SH-SY5Y (cell line): ENCODE measurements at regions not wholly inside any gene's neighbourhood (a gene's known extent, or its start where the extent isn't known, plus 50 kb on each side); places are given as distances from the start of the nearest gene placed in this dataset.

Experiments used
- GATA2 ChIP-seq: IDR thresholded peaks from 2 replicates; pipeline ENCODE4 v1.6.1; 2011; ENCODE audit warnings: mild to moderate bottlenecking, low read depth, low read length
- GATA3 ChIP-seq: IDR thresholded peaks from 2 replicates; pipeline ENCODE4 v1.6.1; 2011; ENCODE audit warnings: low read depth, mild to moderate bottlenecking, low read length, moderate library complexity

DNA sequence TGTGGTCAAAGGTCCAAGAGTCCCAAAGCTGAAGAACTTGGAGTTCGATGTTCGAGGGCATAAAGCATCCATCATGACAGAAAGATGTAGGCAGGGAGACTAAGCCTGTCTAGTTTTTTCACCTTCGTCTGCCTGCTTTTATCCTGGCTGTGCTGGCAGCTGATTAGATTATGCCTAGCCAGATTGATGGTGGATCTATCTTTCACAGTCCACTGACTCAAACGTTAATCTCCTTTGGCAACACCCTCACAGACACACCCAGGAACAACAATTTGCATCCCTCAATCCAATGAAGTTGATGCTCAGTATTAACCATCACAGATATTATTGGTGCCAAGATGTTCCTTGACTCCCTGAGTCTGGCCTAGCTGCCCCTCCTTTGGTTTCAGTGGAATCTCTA is 530.8 kb upstream of the CLINT1 start:
- TF ChIP-seq GATA3 (no peak), GATA2 (no peak)

GRCh38 chr5:158388021-158388420 is 529.1 kb upstream of the CLINT1 start:
- TF ChIP-seq GATA3 (0 out of 2 replicates have a peak, but pooled peaks have one; percentile 63), GATA2 (peak; percentile 92)

- TF ChIP-seq GATA3 (no peak), GATA2 (no peak)
These were observed 528.6 kb upstream of the CLINT1 start for GRCh38 chr5:158387499-158387898.

DNA sequence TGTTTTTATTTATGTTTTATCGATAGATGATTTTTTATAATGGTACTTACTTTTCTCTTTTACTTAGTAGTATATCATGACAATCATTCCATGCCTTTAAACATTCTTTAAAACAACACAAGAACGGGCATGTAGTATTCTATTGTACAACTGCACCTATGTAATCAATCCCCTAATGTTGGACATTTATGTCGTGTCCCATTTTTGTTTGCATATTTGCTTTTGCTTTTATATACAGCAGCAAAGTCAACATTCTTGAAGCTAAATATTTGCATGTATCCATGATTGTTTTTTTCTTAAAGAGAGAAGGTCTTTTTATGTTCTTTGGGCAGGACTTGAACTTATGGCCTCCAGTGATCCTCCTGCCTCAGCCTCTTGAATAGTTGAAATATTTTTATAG is 527.0 kb upstream of the CLINT1 start:
- TF ChIP-seq GATA2 (no peak), GATA3 (no peak)

DNA sequence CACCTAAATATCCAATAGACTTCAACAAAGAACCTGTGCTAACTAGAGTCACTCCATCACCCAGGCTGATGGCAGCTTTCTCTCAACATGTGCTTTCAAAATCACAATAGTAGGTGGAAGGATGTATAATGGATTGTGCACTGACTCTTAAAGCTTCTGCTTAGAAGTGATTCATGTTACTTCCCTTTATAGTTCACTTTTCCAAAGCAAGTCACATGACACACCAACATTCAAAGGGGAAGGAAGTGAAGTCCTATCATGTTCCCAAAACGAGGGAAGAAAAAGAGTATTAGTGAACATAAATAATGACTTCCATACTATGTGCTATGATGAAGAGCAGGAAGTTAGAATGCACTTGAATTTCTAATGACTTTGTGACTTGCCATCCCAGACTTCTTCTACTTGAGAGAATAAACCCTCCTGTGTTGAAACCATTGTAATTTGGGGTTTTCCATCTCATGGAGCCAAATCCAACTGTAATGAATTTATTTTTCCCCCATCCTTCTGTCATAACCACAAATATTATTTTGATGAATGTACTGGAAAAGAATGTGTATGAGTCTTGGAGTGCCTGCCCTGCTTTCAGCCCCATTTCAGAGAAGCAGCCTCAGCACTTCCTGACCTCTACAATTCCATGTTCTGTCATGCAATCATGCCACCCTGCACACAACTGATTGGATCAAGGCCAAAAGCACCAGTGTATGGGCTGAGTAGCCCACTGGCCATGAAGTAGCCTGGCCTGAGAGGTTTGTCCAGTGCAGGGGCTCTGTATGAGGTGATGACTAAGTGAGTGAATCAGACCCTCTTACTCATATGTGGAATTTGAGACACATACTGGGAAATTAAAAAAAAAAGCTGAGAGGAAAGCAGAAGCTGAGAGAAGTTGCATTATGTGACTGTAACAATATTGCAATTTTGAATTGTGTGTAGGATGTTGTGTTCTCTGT is 525.9 kb upstream of the CLINT1 start:
- TF ChIP-seq GATA2 (no peak), GATA3 (no peak)

DNA sequence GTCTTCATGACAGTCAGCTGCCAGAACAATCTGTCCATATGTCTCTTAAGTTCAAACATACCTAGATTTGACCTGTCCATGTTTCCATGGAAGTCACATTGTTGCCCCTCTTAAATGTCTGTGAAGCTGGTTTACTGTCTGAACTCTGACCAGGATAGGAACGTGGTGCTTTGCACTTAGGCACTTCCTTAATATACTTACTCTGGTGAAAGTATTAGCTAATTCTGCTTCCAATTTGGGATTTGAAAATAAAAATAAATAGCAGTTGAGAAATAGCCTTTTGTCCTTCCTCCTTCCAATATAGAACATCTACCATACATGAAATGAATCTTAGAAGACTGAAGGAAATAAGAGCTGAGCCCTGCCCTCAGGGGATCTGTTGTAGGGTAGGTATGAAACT is 524.5 kb upstream of the CLINT1 start:
- TF ChIP-seq GATA2 (no peak), GATA3 (no peak)

- TF ChIP-seq GATA3 (no peak), GATA2 (no peak)
These were observed 523.5 kb upstream of the CLINT1 start for GRCh38 chr5:158382473-158382872.

- TF ChIP-seq GATA3: no peak
- no peak for TF ChIP-seq GATA2
These were observed 522.7 kb upstream of the CLINT1 start for GRCh38 chr5:158381614-158382160.

- no peak for TF ChIP-seq GATA2
- TF ChIP-seq GATA3: no peak
These were observed 521.7 kb upstream of the CLINT1 start for GRCh38 chr5:158380661-158381060.

- no peak for TF ChIP-seq GATA3
- TF ChIP-seq GATA2: no peak
These were observed 520.0 kb upstream of the CLINT1 start for GRCh38 chr5:158378931-158379330.

DNA sequence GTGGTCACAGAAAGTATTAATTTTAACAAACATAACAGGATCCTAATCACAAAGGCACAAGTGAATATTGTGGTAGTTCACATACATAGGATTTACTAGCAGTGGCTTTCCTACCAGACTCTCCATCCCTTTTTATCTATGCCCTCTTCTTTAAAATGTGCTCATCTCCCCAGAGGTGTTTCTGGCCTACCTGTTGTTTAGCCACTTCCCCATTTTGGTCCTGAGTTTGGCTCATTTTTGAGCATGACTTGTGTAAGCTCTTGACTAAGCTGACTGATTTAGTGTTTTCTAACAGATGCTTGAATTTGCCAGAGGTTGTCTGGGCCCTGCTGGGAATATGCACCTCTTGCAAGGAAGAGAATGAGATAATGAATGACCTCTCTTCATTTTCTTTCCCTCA is 517.7 kb upstream of the CLINT1 start:
- TF ChIP-seq GATA2 (no peak), GATA3 (no peak)

- no peak for TF ChIP-seq GATA3
- TF ChIP-seq GATA2: no peak
These were observed 516.6 kb upstream of the CLINT1 start for GRCh38 chr5:158375531-158375930.

- TF ChIP-seq GATA2 (no peak), GATA3 (no peak)
These were observed 514.9 kb upstream of the CLINT1 start for GRCh38 chr5:158373608-158374395.

DNA sequence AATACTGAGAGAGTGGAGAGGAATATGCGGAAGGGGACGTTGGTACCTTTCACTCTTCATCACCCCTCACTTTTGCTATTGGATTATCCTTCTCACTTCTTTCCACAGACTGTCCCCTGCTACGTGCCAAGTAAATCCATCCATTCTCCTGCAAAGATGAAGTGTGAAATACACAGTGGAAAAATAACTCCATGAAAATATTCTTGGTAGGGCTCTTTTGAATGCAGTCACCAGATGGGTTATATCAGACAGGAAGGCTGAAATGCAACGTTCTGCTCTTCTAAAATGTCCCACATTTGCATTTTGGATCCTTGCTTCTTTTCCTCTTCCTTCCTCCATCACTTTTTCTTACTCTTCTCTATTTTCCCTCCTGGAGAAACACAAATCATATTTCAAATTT is 510.3 kb upstream of the CLINT1 start:
- TF ChIP-seq GATA3: no peak
- TF ChIP-seq GATA2: no peak
